ENCODE measurements at regions not wholly inside any gene's neighbourhood (a gene's known extent, or its start where the extent isn't known, plus 50 kb on each side); places are given as distances from the start of the nearest gene placed in this dataset.

GRCh38 chr7:106518967-106519366 is 142.0 kb downstream of the CCDC71L start:
- DNase-seq, result no peak
- Histone ChIP-seq H3K36me3 (ENCODE audit: control insufficient read depth in 2 of 3, insufficient read depth in 3 of 3, low read length in 3 of 3) (no peaks in the 10 kb centered on the region), H3K9me3 (ENCODE audit: control insufficient read depth in 2 of 3, insufficient read depth in 1 of 3, low read length in 3 of 3) (no peaks in the 10 kb centered on the region), H3K27me3 (ENCODE audit: control insufficient read depth, insufficient read depth, low read length) (no peaks in the 10 kb centered on the region), H3K9ac (ENCODE audit: low read length in 3 of 3) (no peak overlapping the region), H3K27ac (ENCODE audit: low read depth in 2 of 2, low read length in 2 of 2) (no peak overlapping the region), H3K4me1 (ENCODE audit: control insufficient read depth in 2 of 3, insufficient read depth in 2 of 3, low read depth in 1 of 3, low read length in 3 of 3) (no peaks in the 10 kb centered on the region), H3K4me3 (ENCODE audit: low read length in 3 of 3) (no peak overlapping the region)
- TF ChIP-seq CTCF (IDR thresholded peaks at IDR 0.05; ENCODE audit: borderline replicate concordance, extremely low read depth, insufficient read depth), result no peak
- intact Hi-C loops (cut with DNase I), result no loop called here
- no peak for FAIRE-seq

GRCh38 chr7:106518239-106518638 is 142.7 kb downstream of the CCDC71L start:
- H3K9ac ChIP-seq (ENCODE audit: low read length in 3 of 3), result no peak overlapping the region
- no peaks in the 10 kb centered on the region for H3K9me3 ChIP-seq (ENCODE audit: control insufficient read depth in 2 of 3, insufficient read depth in 1 of 3, low read length in 3 of 3)
- intact Hi-C loops (cut with DNase I), result no loop called here
- H3K27me3 ChIP-seq (ENCODE audit: control insufficient read depth, insufficient read depth, low read length), result no peaks in the 10 kb centered on the region
- TF ChIP-seq CTCF (IDR thresholded peaks at IDR 0.05; ENCODE audit: borderline replicate concordance, extremely low read depth, insufficient read depth), result no peak
- no peaks in the 10 kb centered on the region for H3K36me3 ChIP-seq (ENCODE audit: control insufficient read depth in 2 of 3, insufficient read depth in 3 of 3, low read length in 3 of 3)
- no peak overlapping the region for H3K4me3 ChIP-seq (ENCODE audit: low read length in 3 of 3)
- FAIRE-seq, result no peak
- no peaks in the 10 kb centered on the region for H3K4me1 ChIP-seq (ENCODE audit: control insufficient read depth in 2 of 3, insufficient read depth in 2 of 3, low read depth in 1 of 3, low read length in 3 of 3)
- no peak for DNase-seq
- H3K27ac ChIP-seq (ENCODE audit: low read depth in 2 of 2, low read length in 2 of 2), result no peak overlapping the region

GRCh38 chr7:106517508-106517907 is 143.4 kb downstream of the CCDC71L start:
- no peak for TF ChIP-seq CTCF (IDR thresholded peaks at IDR 0.05; ENCODE audit: borderline replicate concordance, extremely low read depth, insufficient read depth)
- no peaks in the 10 kb centered on the region for H3K9me3 ChIP-seq (ENCODE audit: control insufficient read depth in 2 of 3, insufficient read depth in 1 of 3, low read length in 3 of 3)
- DNase-seq (no peak), FAIRE-seq (no peak)
- H3K9ac ChIP-seq (ENCODE audit: low read length in 3 of 3), result no peak overlapping the region
- intact Hi-C loops (cut with DNase I), result no loop called here
- H3K4me3 ChIP-seq (ENCODE audit: low read length in 3 of 3), result no peak overlapping the region
- H3K27ac ChIP-seq (ENCODE audit: low read depth in 2 of 2, low read length in 2 of 2), result no peak overlapping the region
- no peaks in the 10 kb centered on the region for H3K4me1 ChIP-seq (ENCODE audit: control insufficient read depth in 2 of 3, insufficient read depth in 2 of 3, low read depth in 1 of 3, low read length in 3 of 3)
- H3K27me3 ChIP-seq (ENCODE audit: control insufficient read depth, insufficient read depth, low read length), result no peaks in the 10 kb centered on the region
- no peaks in the 10 kb centered on the region for H3K36me3 ChIP-seq (ENCODE audit: control insufficient read depth in 2 of 3, insufficient read depth in 3 of 3, low read length in 3 of 3)

GRCh38 chr7:106515321-106515720 is 145.6 kb downstream of the CCDC71L start:
- no peaks in the 10 kb centered on the region for H3K27me3 ChIP-seq (ENCODE audit: control insufficient read depth, insufficient read depth, low read length)
- intact Hi-C loops (cut with DNase I), result no loop called here
- no peaks in the 10 kb centered on the region for H3K9me3 ChIP-seq (ENCODE audit: control insufficient read depth in 2 of 3, insufficient read depth in 1 of 3, low read length in 3 of 3)
- H3K36me3 ChIP-seq (ENCODE audit: control insufficient read depth in 2 of 3, insufficient read depth in 3 of 3, low read length in 3 of 3), result no peaks in the 10 kb centered on the region
- no peak for TF ChIP-seq CTCF (IDR thresholded peaks at IDR 0.05; ENCODE audit: borderline replicate concordance, extremely low read depth, insufficient read depth)
- no peak overlapping the region for H3K4me3 ChIP-seq (ENCODE audit: low read length in 3 of 3)
- no peak overlapping the region for H3K9ac ChIP-seq (ENCODE audit: low read length in 3 of 3)
- FAIRE-seq, result no peak
- no peak overlapping the region for H3K27ac ChIP-seq (ENCODE audit: low read depth in 2 of 2, low read length in 2 of 2)
- no peak for DNase-seq
- no peaks in the 10 kb centered on the region for H3K4me1 ChIP-seq (ENCODE audit: control insufficient read depth in 2 of 3, insufficient read depth in 2 of 3, low read depth in 1 of 3, low read length in 3 of 3)
